GM21528 (cell line): ENCODE measurements at regions not wholly inside any gene's neighbourhood (a gene's known extent, or its start where the extent isn't known, plus 50 kb on each side); places are given as distances from the start of the nearest gene placed in this dataset.

Source experiments
- ATAC-seq: cut with Tn5 transposase; IDR thresholded peaks from one replicate; pipeline ENCODE4 v1.9.1; 2021; ENCODE audit warnings: mild to moderate bottlenecking, moderate library complexity; ENCODE audit not compliant: unreplicated experiment, low FRiP score

DNA sequence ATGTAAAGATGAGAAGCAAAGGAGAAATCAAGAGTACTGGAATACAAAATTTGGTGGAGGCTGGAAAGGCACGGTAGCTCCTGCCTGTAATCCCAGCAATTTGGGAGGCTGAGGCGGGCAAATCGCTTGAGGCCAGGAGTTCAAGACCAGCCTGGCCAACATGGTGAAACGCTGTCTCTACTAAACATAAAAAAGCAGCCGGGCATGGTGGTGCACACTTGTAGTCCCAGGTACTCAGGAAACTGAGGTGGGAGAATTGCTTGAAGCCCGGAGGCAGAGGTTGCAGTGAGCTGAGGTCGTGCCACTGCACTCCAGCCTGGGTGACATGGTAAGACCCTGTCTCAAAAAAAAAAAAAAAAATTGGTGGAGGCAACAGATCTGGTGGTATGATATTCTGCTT is 1086.0 kb downstream of the NLGN4X start:
- ATAC-seq: no peak

DNA sequence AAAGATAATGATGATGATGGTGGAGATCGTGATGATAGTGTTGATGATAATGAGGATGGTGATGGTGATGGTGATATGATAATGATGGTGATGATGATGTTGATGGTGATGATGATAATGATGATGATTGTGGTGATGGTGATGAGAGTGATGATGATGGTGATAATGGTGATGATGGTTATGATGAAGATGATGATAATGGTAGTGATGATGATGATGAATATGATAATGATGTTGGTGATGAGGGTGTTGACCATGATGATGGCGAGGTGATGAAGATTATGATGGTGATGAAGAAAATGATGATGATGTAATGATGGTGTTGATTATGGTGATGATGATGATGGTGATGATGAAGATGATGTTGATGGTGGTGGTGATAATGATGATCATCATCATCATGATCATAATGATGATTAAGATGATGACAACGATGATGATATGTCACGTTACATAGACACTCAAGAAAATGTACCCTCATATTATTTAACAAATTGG is 1106.4 kb downstream of the NLGN4X start:
- no peak for ATAC-seq

DNA sequence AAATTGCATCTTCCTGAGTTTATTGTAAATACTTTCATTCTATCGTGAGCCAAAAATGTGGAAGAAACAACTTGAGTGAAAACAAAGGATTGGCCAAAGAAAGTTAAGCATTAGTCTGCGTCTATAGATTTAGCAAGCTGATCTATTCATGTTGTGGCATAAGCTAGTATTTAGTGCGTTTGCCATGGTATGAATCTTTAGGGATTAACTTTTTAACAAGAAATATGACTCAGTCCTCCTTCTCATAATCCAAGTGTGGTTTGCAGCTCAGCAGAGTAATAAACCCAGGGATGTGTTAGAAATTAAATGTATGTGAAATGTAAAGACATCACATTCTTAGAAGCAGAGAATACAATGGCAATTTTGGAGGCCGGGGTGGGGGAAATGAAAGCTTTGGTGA is 1110.9 kb downstream of the NLGN4X start:
- ATAC-seq: no peak

DNA sequence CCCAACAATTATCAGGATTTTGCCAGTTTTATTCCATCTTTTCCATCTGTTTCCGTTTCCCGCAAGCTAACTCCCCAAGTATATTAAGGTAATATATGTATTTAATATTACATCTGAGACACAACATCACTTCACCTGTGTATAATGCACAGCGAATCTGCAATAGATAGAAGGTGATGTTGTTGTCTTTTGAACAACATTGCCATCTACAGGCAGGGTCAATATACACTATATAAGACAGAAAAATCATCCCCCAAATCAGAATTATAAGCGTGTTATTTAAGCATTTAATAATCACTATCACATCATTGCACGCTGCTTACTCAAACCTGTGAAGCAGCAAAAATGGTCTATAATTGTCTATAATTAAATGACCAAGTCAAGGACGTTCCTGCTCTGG is 1115.5 kb downstream of the NLGN4X start:
- no peak for ATAC-seq

DNA sequence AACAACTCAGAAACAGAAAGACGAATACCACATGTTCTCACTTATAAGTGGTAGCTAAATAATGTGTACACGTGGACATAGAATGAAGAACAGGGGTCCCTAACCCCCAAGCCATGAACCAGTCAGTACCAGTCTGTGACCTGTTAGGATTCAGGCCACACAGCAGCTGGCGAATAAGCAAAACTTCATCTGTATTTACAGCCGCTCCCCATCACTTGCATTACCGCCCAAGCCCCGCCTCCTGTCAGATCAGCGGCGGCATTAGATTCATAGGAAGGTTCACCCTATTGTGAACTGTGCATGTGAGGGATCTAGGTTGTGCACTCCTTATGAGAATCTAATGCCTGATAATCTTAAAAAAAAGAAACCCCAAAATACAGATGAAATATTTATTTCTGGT is 1128.7 kb downstream of the NLGN4X start:
- no peak for ATAC-seq

DNA sequence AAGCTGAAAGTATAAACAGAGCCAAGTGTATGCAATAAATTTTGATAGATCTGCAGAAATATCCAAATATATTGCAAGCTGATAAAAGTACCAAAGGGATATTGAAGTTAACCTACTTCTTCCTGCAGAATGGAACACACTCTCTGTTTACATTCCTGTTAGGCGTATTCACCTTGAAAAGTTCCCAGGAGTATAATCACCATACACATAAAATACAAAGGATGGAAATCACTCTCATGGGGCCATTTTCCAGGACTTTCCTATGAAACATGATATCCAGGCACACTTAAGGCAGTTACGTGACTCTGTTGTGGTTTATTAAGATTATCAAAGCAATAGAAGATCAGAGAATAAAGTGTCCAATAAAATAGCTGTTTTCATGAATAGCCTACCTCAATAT is 1142.3 kb downstream of the NLGN4X start:
- no peak for ATAC-seq

DNA sequence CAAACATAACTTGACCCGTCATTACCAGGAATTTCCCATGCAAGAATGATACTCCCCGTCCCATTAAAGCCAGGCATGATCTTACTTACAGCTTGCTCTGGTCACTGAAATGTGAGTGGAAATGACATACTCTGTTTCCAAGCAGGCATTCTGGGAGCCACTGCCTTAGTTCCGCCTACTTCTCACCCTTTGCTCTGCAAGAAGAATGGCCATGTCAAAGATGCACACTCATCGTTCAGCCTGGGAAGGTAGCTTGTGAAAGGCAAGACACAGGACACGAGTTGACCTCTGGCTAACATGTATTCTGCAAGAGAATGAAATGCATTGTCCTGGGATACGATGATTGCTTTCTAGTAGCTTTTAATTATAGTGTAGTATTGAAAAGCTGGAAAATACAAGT is 1144.4 kb downstream of the NLGN4X start:
- no peak for ATAC-seq

DNA sequence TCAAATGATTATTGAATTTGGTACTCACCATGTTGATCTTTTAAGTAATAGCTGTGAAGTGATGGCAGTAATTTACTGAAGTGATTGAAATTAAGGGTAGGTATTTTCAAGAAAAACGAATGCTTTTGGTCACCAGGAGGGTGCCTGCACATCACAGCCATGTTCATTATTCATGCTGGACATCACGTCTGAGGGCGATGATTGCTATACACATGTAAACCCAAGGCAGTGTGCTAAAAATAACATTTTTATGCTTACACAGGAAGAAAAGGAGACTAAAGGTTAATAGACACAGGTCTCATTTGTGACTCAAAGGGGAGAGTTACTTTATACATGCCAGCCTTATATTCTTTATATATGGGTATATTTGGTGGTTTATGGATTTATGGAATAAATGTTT is 1146.0 kb downstream of the NLGN4X start:
- no peak for ATAC-seq

DNA sequence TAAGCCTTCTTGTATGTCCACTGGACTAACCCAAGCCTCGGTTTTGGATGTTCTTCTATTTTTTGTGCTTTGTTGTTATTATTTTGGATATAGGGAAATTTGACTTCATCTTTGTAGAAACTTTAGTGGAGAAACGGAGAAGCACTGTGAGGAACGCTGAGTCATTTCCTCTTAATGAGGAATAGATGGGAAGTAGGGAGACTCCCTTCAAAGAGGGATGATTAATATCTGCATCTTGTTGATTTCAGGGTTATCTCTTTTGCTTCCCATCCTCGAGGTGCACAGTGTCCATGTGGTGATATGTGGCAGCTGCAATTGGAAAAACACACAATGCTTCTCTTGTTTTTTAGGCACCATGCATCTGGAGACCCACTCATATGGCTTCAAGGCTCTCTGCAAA is 1147.9 kb downstream of the NLGN4X start:
- no peak for ATAC-seq

DNA sequence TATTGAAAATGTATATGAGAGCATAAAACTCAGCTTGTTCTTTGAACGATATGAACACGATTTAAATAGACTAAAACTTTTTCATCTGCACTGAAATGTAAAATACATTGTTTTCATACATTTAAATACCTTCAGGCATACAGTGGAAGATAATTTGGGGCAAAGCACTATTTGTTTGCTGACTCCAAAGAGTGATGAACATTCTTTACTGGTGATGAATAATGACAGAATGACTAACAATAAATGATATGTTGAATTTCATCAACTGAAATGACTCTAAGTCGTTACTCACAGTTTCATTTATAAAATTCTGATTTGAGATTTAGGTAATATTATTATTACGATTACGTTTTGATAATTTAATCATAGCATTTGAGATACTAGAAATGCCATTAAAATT is 1160.1 kb downstream of the NLGN4X start:
- no peak for ATAC-seq

DNA sequence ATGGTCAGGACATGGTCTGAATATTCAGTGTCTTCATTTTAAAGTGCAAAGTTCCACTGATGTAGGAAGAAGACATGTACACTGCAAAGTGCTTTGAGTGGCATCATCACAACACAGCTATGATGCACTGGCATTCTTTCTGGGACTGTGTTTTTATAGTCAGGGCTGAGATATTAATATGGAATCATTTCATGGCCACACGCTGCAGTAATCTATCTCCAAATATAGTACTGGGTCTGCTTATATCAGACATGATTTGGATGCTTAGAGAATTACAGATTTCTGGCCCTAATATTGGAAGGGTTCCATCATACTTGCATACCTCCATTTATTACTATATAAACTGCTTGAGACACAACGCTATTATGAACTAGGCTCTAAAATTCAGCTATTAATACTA is 1170.9 kb downstream of the NLGN4X start:
- no peak for ATAC-seq

DNA sequence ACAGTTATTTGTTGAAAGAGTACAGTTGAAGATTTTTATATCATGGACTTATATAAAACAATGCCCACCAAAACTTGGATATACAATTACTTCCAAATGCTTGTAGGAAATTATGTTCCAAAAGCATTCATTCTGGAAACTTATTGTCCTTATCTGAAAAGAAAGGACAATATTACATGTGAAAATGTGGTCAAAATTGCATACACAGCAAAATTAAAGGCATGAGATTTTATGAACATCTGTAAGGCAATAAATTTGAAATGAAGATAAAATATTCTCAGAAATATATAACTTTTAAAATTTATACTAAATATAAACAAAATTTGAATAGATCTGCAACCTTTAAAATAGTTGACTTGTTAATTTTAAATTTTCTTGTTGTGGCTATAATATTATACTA is 1173.8 kb downstream of the NLGN4X start:
- ATAC-seq: no peak

DNA sequence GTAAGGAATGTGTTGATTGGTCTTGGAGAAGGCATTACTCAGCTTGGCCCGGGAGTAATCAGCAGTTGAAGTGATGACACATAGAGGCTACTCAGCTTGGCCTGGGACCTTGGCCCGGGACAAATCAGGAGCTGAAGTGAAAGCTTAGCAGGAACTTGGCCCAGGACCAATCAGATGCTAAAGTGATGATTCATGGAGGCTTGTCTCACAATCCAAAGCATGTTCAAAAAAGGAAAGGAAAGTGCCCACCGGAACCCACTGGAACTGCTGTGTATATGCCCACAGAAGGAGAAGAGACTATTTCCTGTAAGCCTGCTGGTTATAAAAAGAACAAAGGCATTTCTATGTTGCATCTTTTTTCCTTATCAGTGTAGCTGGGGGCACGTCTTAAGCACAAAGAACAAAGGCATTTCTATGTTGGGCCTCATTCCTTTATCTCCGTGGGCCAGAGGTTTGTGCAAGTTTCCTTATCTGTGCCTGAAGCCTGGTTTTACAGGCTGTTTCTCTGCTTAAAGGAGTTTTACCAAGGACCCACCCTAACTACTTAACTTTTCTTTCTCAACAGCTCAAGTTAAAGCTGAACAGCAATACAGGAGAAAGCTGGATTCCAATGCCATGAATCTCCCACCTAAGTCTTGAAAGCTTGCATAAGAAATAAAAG is 1176.7 kb downstream of the NLGN4X start:
- no peak for ATAC-seq

DNA sequence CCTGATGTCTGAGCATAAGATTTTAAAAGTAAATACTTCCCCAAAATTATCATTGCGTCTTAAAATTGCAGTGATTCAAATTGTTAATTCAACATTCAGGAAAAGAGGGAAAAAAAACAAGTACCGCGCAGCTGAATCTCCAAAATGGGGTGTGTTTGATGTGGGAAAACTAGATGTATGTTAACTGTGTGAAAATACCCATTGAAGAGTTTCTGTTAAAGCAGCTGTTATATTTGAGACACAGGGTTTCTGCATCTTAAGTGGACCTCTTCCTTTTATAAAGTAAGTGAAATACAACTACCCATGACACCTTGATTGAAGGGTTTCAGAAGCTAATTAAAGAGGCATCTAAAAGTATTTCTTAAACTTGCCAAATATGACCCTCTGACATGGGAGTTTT is 1186.1 kb downstream of the NLGN4X start:
- no peak for ATAC-seq

DNA sequence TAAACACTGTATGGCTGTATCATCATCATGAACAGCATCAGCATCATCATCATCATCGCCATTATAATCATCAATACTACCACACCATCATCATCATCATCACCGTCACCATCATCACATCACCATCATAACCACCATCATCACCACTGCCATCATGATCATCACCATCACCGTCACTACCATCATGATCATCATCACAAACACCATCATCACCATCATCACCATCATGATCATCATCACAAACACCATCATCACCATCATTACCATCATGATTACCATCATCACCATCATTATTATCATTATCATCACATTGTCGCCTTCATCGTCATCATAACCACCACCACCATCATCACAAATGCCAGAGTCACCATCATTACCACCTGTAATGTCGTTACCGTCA is 1196.9 kb downstream of the NLGN4X start:
- no peak for ATAC-seq

DNA sequence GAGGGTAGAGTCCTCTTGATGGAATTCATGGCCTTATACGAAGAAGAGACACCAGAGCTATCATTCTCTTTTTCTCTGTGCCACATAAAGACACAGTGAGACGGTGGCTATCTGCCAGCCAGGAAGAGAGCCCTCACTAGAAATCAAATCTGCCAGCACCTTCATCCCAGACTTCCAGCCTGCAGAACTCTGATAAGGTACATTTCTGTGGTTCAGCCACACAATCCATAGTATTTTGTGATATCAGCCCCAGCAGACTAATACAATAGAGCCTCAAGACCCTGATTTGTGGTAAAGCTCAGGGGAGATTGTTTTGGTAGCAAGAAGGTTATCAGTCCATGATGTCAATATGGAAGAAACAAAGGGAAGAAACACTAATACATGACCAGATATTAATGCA is 1213.2 kb downstream of the NLGN4X start:
- ATAC-seq: no peak

DNA sequence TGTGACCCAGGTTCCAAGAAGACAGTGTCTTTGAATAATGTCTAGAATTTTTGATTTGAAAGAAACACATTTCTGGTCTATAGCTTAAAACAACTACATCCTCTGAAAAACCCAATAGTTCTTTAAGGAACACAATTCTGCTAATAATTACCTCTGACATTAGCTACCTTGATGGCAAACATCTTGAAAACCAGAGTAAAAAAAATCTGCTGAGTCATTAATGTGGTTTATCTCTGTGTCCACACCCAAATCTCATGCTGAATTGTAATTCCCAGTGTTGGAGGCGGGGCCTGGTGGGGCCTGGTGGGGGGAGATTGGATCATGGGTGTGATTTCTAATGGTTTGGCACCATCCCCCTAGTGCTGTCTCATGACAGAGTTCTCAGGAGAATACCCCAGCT is 1233.8 kb downstream of the NLGN4X start:
- no peak for ATAC-seq

DNA sequence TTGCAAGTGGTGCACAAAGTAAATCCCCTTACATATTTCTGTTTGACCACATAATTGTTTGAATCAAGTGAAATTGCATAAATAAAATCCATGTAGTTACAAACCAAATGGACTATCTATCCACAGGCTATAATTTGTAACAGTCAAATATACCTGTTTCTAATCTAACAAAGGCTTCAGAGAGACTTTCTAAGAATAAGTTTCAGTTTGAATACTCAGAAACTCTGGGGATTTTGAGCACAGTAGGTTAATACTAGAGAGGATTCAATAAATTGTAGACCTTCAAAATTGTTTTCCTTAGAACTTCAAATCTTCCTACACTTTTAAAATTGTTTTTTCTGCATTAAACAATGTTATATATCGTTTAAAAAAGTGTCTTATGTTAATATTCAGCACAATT is 1250.1 kb downstream of the NLGN4X start:
- no peak for ATAC-seq

DNA sequence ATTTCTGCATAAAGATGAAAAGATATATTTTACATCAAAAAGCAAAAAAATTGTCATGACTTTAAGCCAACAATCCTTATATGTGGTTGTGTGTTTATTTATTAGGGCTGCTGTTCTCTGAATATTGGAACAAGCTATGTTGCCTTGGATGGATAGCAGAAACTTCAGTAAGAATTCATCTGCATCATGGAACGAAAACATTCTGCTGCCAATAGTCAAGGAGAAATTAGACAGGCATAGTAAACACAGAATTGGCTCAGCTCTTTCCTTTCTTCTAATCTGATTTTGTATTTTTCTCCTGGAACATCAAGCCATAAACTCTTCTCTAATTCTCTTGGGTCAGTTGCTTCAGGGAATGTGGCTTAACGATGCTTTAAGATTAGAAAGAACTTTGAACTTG is 1257.0 kb downstream of the NLGN4X start:
- no peak for ATAC-seq

DNA sequence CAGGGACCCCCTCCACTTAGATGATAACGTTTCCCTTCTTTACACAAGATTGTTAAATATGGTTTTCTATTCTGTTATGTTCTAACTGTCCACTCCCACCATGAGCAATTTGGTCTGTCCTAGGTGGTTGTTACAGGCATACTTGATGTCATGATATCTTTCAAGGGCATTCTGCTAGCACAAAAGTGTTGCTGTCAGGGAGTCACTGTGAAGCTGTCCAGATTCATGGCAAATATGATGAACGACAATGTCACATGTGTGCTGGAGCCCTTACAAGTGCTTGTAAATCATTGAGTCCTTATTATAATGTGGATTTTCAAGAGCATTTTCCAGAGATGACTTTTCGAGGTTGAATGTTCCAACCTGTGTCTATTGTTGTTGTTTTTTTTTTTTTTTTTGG is 1250.7 kb upstream of the PRKX start:
- no peak for ATAC-seq

DNA sequence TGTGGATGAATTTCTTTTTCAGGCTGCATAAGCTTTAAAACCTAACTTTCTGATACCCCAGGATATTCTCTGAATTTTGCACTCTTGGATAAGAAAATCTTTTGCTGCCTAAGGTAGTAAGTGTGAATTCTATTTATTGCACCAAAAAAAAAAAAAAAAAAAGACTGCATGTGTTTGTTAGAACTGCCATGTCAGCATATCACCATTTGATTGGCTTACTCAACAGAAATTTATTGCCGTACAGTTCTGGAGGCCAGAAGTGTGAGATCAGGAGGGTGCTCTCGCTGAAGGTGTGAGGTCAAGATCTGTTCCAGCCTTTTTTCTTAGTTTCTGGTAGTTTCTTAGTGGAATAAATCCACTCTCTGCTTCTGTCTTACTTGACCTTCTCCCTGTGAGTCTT is 1250.0 kb upstream of the PRKX start:
- ATAC-seq: no peak

DNA sequence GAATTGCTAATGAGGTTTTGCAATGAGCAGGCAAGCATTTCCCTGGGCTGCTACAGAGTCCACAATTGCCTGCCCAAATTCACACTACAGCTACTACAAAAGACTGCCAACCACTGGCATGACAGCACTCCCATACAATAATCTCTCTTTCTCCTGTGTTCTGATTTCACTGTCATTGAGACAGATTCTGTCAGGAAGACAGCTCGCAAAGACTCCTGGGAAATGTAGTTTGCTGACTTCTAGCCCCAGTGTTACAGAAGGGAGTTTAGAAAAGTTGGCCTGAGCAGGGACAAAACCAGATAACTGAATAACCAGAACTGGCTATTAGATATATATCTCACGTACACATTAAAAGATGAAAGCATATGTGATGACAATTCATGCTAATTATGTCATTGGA is 1231.3 kb upstream of the PRKX start:
- no peak for ATAC-seq

DNA sequence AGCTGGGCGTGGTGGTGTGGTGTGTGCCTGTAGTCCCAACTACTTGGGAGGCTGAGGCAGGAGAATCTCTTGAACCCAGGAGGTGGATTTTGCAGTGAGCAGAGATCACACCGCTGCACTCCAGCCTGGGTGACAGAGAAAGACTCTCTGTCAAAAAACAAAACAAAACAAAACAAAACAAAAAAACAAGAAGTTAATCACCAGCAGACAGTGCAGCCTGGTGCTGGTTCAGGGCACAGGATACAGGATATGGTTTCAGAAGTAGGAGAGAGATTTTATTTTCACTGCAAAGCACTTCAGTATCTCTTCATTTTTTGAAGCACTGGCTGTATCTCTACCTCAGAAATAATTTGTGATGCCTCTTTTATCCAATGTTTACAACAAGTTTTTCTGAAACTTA is 1222.9 kb upstream of the PRKX start:
- ATAC-seq: peak; percentile 50
